ENCODE measurements at regions not wholly inside any gene's neighbourhood (a gene's known extent, or its start where the extent isn't known, plus 50 kb on each side); places are given as distances from the start of the nearest gene placed in this dataset.
A peak's percentile ranks its signal among the peaks of the same experiment; 100 is the strongest.

- 19% methylated on average over 6 of the region's 6 CpGs for WGBS, 2 donors
- peaks cover 0 to 11% (median 2%) of the 10 kb centered on the region in 4 donors for H3K4me1 ChIP-seq
- TF ChIP-seq EP300 (IDR thresholded peaks at IDR 0.05) (peak in 1 of 2 donors; percentile 24), CTCF (IDR thresholded peaks at IDR 0.05) (no peak), POLR2A (IDR thresholded peaks at IDR 0.05) (no peak)
- H3K27me3 ChIP-seq: no peaks in the 10 kb centered on the region
- no peaks in the 10 kb centered on the region for H3K9me3 ChIP-seq
- no peak overlapping the region for H3K4me3 ChIP-seq
- no peak overlapping the region for H3K27ac ChIP-seq
- H3K36me3 ChIP-seq: no peaks in the 10 kb centered on the region
- peak; percentile 42 to 67 for DNase-seq (ENCODE audit: low spot score in 2 of 2)
Measured at GRCh38 chr3:147816752-147817151, 407.6 kb downstream of the ZIC1 start.

- TF ChIP-seq POLR2A (IDR thresholded peaks at IDR 0.05) (no peak), CTCF (IDR thresholded peaks at IDR 0.05) (no peak), EP300 (IDR thresholded peaks at IDR 0.05) (no peak)
- Histone ChIP-seq H3K4me3 (no peak overlapping the region), H3K9me3 (no peaks in the 10 kb centered on the region), H3K27ac (no peak overlapping the region), H3K36me3 (no peaks in the 10 kb centered on the region), H3K4me1 (no peaks in the 10 kb centered on the region), H3K27me3 (no peaks in the 10 kb centered on the region)
- no peak for DNase-seq (ENCODE audit: low spot score in 2 of 2)
Measured at GRCh38 chr3:147832611-147833010, 423.4 kb downstream of the ZIC1 start.

GRCh38 chr3:147836330-147836729, 427.2 kb downstream of the ZIC1 start:
- DNase-seq (ENCODE audit: low spot score in 2 of 2): no peak
- TF ChIP-seq EP300 (IDR thresholded peaks at IDR 0.05) (no peak), CTCF (IDR thresholded peaks at IDR 0.05) (no peak)
- no peak overlapping the region for H3K27ac ChIP-seq

GRCh38 chr3:147838652-147839051, 429.5 kb downstream of the ZIC1 start:
- Histone ChIP-seq H3K9me3 (no peaks in the 10 kb centered on the region), H3K27ac (no peak overlapping the region), H3K4me3 (no peak overlapping the region), H3K27me3 (no peaks in the 10 kb centered on the region), H3K4me1 (no peaks in the 10 kb centered on the region), H3K36me3 (no peaks in the 10 kb centered on the region)
- no peak for DNase-seq (ENCODE audit: low spot score in 2 of 2)
- WGBS, 2 donors: 91 to 95% methylated on average over 2 of the region's 2 CpGs
- no peak for TF ChIP-seq CTCF (IDR thresholded peaks at IDR 0.05)
- no peak for TF ChIP-seq EP300 (IDR thresholded peaks at IDR 0.05)
- TF ChIP-seq POLR2A (IDR thresholded peaks at IDR 0.05): no peak

More at GRCh38 chr3:147836330-147836729, 427.2 kb downstream of the ZIC1 start:
- Histone ChIP-seq H3K4me1 (no peaks in the 10 kb centered on the region), H3K9me3 (no peaks in the 10 kb centered on the region), H3K4me3 (no peak overlapping the region), H3K36me3 (no peaks in the 10 kb centered on the region), H3K27me3 (no peaks in the 10 kb centered on the region)

GRCh38 chr3:147843331-147843730, 434.2 kb downstream of the ZIC1 start:
- H3K4me3 ChIP-seq: no peak overlapping the region
- WGBS, 2 donors: 87 to 96% methylated on average over 1 of the region's 1 CpG
- no peak for TF ChIP-seq POLR2A (IDR thresholded peaks at IDR 0.05)
- TF ChIP-seq CTCF (IDR thresholded peaks at IDR 0.05): no peak
- TF ChIP-seq EP300 (IDR thresholded peaks at IDR 0.05): no peak
- no peaks in the 10 kb centered on the region for H3K4me1 ChIP-seq
- no peaks in the 10 kb centered on the region for H3K36me3 ChIP-seq
- no peaks in the 10 kb centered on the region for H3K9me3 ChIP-seq
- no peaks in the 10 kb centered on the region for H3K27me3 ChIP-seq
- no peak overlapping the region for H3K27ac ChIP-seq
- DNase-seq (ENCODE audit: low spot score in 2 of 2): no peak
